Activated CD8-positive, alpha-beta memory T cell treated with anti-CD3 and anti-CD28 coated beads, Interleukin-2, amount 10 ng/mL, durations not matched to agents 7 days and 5 days (primary cell): ENCODE measurements at regions not wholly inside any gene's neighbourhood (a gene's known extent, or its start where the extent isn't known, plus 50 kb on each side); places are given as distances from the start of the nearest gene placed in this dataset.
"Not testable (repeated sequence)": the region's sequence is repeated elsewhere in the genome, so short reads cannot be mapped to it uniquely, and the experiment has no call there.

ENCODE experiments used
- ATAC-seq: fragments of 150-1000 bp; cut with Tn5 transposase; one replicate; pipeline ENCODE4 v1.10.0; 2021; ENCODE audit warnings: moderate library complexity
- CTCF ChIA-PET: fragments of 350-600 bp; sonication (Branson Sonifier 250); formaldehyde crosslinking; loops from one replicate; lab custom pipeline; 2021; ENCODE audit warnings: antibody characterized with exemption; lab: Charles Lee
- DNase-seq: peaks from one replicate; pipeline ENCODE4 v3.0.0-alpha.2; 2020
- H3K27ac Mint-ChIP-seq: one replicate; pipeline ENCODE4 v1.8.0; 2021; ENCODE audit warnings: mild to moderate bottlenecking, mixed read lengths
- H3K27me3 Mint-ChIP-seq: one replicate; pipeline ENCODE4 v1.8.0; 2021; ENCODE audit warnings: mixed read lengths
- H3K36me3 Mint-ChIP-seq: one replicate; pipeline ENCODE4 v1.8.0; 2021; ENCODE audit warnings: mild to moderate bottlenecking, mixed read lengths
- H3K4me1 Mint-ChIP-seq: one replicate; pipeline ENCODE4 v1.8.0; 2021; ENCODE audit warnings: mixed read lengths
- H3K4me3 Mint-ChIP-seq: one replicate; pipeline ENCODE4 v1.8.0; 2021; ENCODE audit warnings: mild to moderate bottlenecking, moderate library complexity, mixed read lengths
- H3K9me3 Mint-ChIP-seq: one replicate; pipeline ENCODE4 v1.8.0; 2022; ENCODE audit warnings: low read depth, mixed read lengths

GRCh38 chr5:106801554-106801953 is 869.2 kb downstream of the EFNA5 start:
- H3K27me3 Mint-ChIP-seq = no peaks in the 10 kb centered on the region

DNA sequence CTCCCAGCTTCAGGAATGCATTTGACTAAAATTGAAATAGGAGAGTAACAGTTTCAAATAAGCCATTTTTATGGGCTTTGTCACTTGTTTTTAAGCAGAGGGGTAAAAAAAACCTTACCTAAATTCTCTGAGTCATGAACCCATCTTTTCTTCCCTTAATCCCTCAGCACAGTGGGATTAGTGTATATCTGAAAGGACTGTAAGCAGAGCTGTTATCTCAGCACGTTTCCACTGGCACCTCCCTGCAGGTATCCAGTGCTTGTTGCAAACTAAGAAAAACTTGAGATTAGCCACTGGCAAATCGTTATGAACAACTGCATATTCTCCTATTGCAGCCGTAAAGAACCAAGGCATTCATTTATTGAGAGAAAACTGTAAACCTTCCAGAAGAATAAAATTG is 872.7 kb downstream of the EFNA5 start:
- no peak for ATAC-seq
- no peak overlapping the region for H3K27ac Mint-ChIP-seq
- DNase-seq = no peak
- H3K4me1 Mint-ChIP-seq = no peaks in the 10 kb centered on the region
- H3K9me3 Mint-ChIP-seq = no peaks in the 10 kb centered on the region
- no peaks in the 10 kb centered on the region for H3K36me3 Mint-ChIP-seq
- CTCF ChIA-PET = no interaction called here
- H3K4me3 Mint-ChIP-seq = no peak overlapping the region
- no peaks in the 10 kb centered on the region for H3K27me3 Mint-ChIP-seq

More at GRCh38 chr5:106801554-106801953, 869.2 kb downstream of the EFNA5 start:
- Mint-ChIP-seq H3K9me3 (peaks cover 2% of the 10 kb centered on the region), H3K27ac (no peak overlapping the region), H3K4me1 (no peaks in the 10 kb centered on the region), H3K36me3 (no peaks in the 10 kb centered on the region), H3K4me3 (no peak overlapping the region)
- DNase-seq (no peak), ATAC-seq (no peak)
- CTCF ChIA-PET = no interaction called here

GRCh38 chr5:106796081-106796480 is 874.7 kb downstream of the EFNA5 start:
- H3K4me3 Mint-ChIP-seq = no peak overlapping the region
- no peak for ATAC-seq
- H3K27ac Mint-ChIP-seq = no peak overlapping the region
- CTCF ChIA-PET = no interaction called here
- no peak for DNase-seq
- no peaks in the 10 kb centered on the region for H3K4me1 Mint-ChIP-seq
- no peaks in the 10 kb centered on the region for H3K36me3 Mint-ChIP-seq
- H3K9me3 Mint-ChIP-seq = no peaks in the 10 kb centered on the region
- no peaks in the 10 kb centered on the region for H3K27me3 Mint-ChIP-seq

DNA sequence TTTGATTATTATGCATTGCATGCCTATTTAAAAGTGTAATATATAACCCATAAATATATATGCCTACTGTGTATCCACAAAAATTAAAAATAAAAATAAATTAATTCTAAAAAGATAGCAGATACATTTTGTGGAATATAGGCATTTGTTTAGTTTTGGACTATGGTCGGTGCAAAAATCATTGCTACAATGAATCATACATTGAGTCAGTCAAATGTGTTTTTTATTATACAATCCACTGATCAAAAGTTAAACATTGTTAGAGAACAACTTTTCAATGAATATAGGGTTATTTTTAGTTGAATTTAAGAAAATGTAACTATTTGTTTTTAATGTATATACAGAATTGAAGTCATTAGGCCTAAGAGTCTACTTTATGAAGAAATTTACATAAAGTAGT is 885.9 kb downstream of the EFNA5 start:
- H3K36me3 Mint-ChIP-seq = no peaks in the 10 kb centered on the region
- H3K27me3 Mint-ChIP-seq = no peaks in the 10 kb centered on the region
- CTCF ChIA-PET = no interaction called here
- no peak for DNase-seq
- peaks cover 4% of the 10 kb centered on the region for H3K9me3 Mint-ChIP-seq
- ATAC-seq = no peak
- no peak overlapping the region for H3K27ac Mint-ChIP-seq
- no peak overlapping the region for H3K4me3 Mint-ChIP-seq
- no peaks in the 10 kb centered on the region for H3K4me1 Mint-ChIP-seq

DNA sequence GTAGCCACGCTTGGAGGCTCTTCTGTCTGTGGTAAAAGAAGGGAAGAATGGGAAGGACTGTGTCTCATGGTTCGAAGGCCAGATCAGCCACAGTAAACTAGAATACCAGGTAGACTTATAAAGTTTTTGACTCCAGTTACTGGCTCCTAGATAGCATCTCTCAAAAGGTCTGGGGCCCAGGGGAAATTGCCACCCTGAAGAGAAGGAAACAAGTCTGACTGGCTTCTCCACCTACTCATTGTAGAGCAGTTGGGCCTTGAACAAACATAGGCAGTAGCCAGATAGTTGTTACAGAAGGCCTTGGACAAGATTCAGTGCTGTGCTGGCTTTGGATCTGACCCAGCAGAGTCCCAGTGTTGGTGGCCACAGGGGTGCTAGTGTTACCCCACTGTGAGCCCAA is 890.4 kb downstream of the EFNA5 start:
- no peak for DNase-seq
- no peaks in the 10 kb centered on the region for H3K36me3 Mint-ChIP-seq
- CTCF ChIA-PET = no interaction called here
- peaks cover 4% of the 10 kb centered on the region for H3K9me3 Mint-ChIP-seq
- no peaks in the 10 kb centered on the region for H3K4me1 Mint-ChIP-seq
- H3K27me3 Mint-ChIP-seq = no peaks in the 10 kb centered on the region
- H3K27ac Mint-ChIP-seq = no peak overlapping the region
- no peak for ATAC-seq
- no peak overlapping the region for H3K4me3 Mint-ChIP-seq

DNA sequence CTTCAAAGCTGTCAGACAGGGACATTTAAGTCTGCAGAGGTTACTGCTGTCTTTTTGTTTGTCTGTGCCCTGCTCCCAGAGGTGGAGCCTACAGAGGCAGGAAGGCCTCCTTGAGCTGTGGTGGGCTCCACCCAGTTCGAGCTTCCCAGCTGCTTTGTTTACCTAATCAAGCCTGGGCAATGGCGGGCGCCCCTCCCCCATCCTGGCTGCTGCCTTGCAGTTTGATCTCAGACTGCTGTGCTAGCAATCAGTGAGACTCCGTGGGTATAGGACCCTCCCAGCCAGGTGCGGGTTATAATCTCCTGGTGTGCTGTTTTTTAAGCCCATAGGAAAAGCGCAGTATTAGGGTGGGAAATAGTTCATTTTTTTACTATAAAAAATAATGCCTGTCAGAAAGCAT is 894.2 kb downstream of the EFNA5 start:
- H3K36me3 Mint-ChIP-seq, CTCF ChIA-PET, DNase-seq, H3K27me3 Mint-ChIP-seq, H3K27ac Mint-ChIP-seq, ATAC-seq, H3K9me3 Mint-ChIP-seq, H3K4me3 Mint-ChIP-seq, H3K4me1 Mint-ChIP-seq: not testable (repeated sequence)

- Mint-ChIP-seq H3K4me3 (no peak overlapping the region), H3K27ac (no peak overlapping the region), H3K27me3 (no peaks in the 10 kb centered on the region), H3K4me1 (no peaks in the 10 kb centered on the region), H3K36me3 (no peaks in the 10 kb centered on the region), H3K9me3 (no peaks in the 10 kb centered on the region)
- CTCF ChIA-PET = no interaction called here
- no peak for ATAC-seq
- no peak for DNase-seq
Measured at GRCh38 chr5:106768392-106768791, 902.3 kb downstream of the EFNA5 start.

DNA sequence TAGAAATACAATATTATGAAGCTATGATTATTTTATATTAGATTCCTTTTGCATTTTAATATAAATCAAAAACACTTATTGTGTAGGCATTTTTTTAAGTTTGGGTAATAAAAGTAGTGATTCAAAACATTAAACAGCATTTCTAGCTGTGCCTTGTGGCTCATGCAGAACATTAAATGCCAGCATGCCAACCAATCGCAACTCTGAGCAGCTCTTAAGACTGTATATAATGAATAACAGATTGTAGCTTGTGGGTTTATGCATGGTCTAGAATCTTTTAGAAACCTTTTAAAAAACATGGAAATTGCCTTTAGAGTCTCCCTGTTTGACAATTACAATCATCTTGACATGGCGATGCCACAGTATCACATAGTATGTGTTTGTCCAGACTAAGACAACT is 903.8 kb downstream of the EFNA5 start:
- H3K4me1 Mint-ChIP-seq = no peaks in the 10 kb centered on the region
- ATAC-seq = no peak
- DNase-seq = no peak
- no peak overlapping the region for H3K4me3 Mint-ChIP-seq
- H3K36me3 Mint-ChIP-seq = no peaks in the 10 kb centered on the region
- H3K9me3 Mint-ChIP-seq = no peaks in the 10 kb centered on the region
- no peaks in the 10 kb centered on the region for H3K27me3 Mint-ChIP-seq
- CTCF ChIA-PET = no interaction called here
- no peak overlapping the region for H3K27ac Mint-ChIP-seq

GRCh38 chr5:106759581-106759980 is 911.2 kb downstream of the EFNA5 start:
- no peak for ATAC-seq
- Mint-ChIP-seq H3K36me3 (no peaks in the 10 kb centered on the region), H3K27me3 (no peaks in the 10 kb centered on the region), H3K4me1 (no peaks in the 10 kb centered on the region), H3K9me3 (no peaks in the 10 kb centered on the region), H3K4me3 (no peak overlapping the region), H3K27ac (no peak overlapping the region)
- CTCF ChIA-PET = no interaction called here
- no peak for DNase-seq

- no peaks in the 10 kb centered on the region for H3K27me3 Mint-ChIP-seq
- DNase-seq (no peak), ATAC-seq (no peak)
- no peak overlapping the region for H3K4me3 Mint-ChIP-seq
- no peaks in the 10 kb centered on the region for H3K9me3 Mint-ChIP-seq
- H3K36me3 Mint-ChIP-seq = no peaks in the 10 kb centered on the region
- H3K27ac Mint-ChIP-seq = no peak overlapping the region
- H3K4me1 Mint-ChIP-seq = no peaks in the 10 kb centered on the region
- CTCF ChIA-PET = no interaction called here
Measured at GRCh38 chr5:106759152-106759551, 911.6 kb downstream of the EFNA5 start.

DNA sequence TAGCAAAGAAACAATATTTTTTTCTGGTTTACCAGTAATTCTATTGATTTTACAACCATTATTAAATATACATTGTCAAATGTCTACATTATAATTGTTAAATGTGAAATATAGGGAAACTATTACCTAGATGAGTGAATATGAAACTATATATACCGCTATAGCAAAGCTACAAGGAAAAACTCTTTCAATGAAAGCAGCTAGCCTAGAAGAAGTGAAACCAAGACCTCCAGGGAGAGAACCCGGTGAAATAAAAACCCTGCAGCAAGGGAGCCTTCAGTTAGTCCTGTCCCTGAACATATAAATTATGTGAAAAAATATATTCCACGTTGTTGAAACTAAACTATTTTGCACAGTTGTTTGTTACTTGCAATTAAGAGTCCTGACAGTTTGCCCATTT is 913.1 kb downstream of the EFNA5 start:
- Mint-ChIP-seq H3K4me3 (no peak overlapping the region), H3K4me1 (no peaks in the 10 kb centered on the region), H3K36me3 (no peaks in the 10 kb centered on the region), H3K27ac (no peak overlapping the region), H3K27me3 (no peaks in the 10 kb centered on the region), H3K9me3 (no peaks in the 10 kb centered on the region)
- ATAC-seq (no peak), DNase-seq (no peak)
- CTCF ChIA-PET = no interaction called here

GRCh38 chr5:106755789-106756188 is 914.9 kb downstream of the EFNA5 start:
- ATAC-seq = no peak
- Mint-ChIP-seq H3K9me3 (no peaks in the 10 kb centered on the region), H3K36me3 (no peaks in the 10 kb centered on the region), H3K4me1 (no peaks in the 10 kb centered on the region), H3K27me3 (no peaks in the 10 kb centered on the region), H3K27ac (no peak overlapping the region), H3K4me3 (no peak overlapping the region)
- CTCF ChIA-PET = no interaction called here
- no peak for DNase-seq

GRCh38 chr5:106755066-106755465 is 915.7 kb downstream of the EFNA5 start:
- H3K4me1 Mint-ChIP-seq = no peaks in the 10 kb centered on the region
- no peaks in the 10 kb centered on the region for H3K36me3 Mint-ChIP-seq
- DNase-seq (no peak), ATAC-seq (no peak)
- H3K27ac Mint-ChIP-seq = no peak overlapping the region
- no peaks in the 10 kb centered on the region for H3K27me3 Mint-ChIP-seq
- H3K4me3 Mint-ChIP-seq = no peak overlapping the region
- H3K9me3 Mint-ChIP-seq = no peaks in the 10 kb centered on the region
- CTCF ChIA-PET = interaction anchor here (0.5 kb wide), 1 partner anchor 243 kb away, joined by 3 read pairs; no protein-coding TSS in a partner anchor

DNA sequence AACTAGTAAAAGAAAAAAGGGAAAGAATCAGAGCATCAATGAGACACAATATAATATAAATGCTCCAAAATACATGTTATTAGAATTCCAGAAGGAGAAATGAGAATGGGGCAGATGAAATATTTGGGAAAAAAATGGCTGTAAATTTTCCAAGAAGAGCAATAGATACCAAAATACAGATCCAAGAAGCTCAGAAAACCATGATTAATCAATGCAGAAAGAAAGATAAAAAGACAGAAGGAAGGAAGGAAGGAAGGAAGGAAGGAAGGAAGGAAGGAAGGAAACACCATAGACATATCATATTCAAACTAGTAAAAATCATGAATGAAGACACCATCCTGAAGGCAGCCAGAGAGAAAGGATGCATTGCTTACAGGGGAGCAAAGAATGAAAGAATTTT is 920.9 kb downstream of the EFNA5 start:
- no peak for DNase-seq
- Mint-ChIP-seq H3K36me3 (no peaks in the 10 kb centered on the region), H3K4me1 (no peaks in the 10 kb centered on the region), H3K9me3 (peaks cover 3% of the 10 kb centered on the region), H3K27ac (no peak overlapping the region), H3K4me3 (no peak overlapping the region), H3K27me3 (no peaks in the 10 kb centered on the region)
- ATAC-seq = no peak
- CTCF ChIA-PET = no interaction called here

DNA sequence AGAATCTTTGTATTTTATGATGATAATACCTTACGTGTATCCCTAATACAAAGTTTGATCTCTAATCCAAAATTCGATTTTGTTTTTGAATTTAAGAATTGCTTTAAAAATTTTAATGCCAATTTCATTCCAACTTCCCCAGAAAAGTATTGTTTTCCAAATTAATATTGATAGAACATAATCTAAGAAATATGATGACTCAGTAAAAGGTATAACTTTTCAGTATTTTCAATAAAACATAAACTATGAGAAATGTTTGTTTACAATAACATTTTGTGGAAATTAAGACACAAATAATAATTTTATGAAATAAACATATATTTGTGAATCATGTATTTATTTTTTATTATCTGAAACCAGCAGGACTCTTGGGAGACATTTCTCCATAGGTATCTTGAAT is 931.6 kb downstream of the EFNA5 start:
- Mint-ChIP-seq H3K36me3 (no peaks in the 10 kb centered on the region), H3K4me3 (no peak overlapping the region), H3K27ac (no peak overlapping the region), H3K4me1 (no peaks in the 10 kb centered on the region), H3K9me3 (peaks cover 2% of the 10 kb centered on the region), H3K27me3 (no peaks in the 10 kb centered on the region)
- ATAC-seq = no peak
- DNase-seq = no peak
- CTCF ChIA-PET = no interaction called here
